GOT3 (cell line): ENCODE measurements at regions not wholly inside any gene's neighbourhood (a gene's known extent, or its start where the extent isn't known, plus 50 kb on each side); places are given as distances from the start of the nearest gene placed in this dataset.

ENCODE experiments used
- DNase-seq: peaks from one replicate; lab custom pipeline; 2025; ENCODE audit warnings: mixed read lengths; lab: John Stamatoyannopoulos, UW

DNA sequence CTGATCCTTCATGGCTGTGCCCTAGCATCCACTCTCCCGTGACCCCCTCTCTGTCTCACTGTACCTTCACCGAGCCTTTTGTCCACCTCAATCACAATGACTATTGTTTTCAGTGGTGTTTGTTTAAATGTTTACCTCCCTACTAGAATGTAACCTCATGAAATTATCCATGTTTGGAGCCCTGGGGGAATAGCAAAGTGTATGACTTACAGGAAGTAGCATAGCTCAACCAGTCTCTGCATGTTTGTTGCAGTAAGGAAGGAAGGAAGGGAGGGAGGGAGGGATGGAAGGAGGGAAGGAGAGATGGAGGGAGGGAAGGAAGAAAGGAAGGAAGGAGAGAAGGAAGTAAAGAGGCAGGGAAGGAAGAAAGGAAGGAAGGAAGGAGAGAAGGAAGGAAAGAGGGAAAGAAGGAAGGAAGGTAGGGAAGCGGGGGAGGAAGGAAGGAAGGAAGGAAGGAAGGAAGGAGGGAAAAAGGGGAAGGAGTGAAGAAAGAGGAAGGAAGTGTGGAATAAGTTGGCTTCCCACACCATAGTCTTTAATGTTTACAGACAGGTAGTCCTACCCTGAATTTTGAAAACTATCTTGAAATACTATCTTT is 421.4 kb downstream of the COG6 start:
- DNase-seq, result no peak

- no peak for DNase-seq
Measured at GRCh38 chr13:40077396-40078027, 422.1 kb downstream of the COG6 start.

DNA sequence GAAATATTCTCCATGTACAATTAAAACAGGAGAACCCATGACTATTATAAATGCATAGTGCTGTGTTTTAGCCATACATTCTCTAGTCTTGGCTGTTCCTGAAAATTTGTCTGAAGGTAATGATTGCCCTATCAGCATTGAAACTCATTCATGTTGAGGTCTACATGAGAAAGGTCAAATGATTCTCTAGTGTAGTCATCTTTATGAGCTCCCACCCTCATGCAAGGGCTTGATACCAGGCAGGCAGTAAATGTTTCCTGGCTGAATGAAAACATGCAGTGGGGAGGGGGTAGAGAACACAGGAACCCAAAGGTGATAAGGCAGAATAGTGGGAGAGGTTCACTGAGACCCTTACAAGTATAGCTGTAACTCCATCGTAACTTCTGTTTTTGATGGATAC is 424.3 kb downstream of the COG6 start:
- no peak for DNase-seq

DNA sequence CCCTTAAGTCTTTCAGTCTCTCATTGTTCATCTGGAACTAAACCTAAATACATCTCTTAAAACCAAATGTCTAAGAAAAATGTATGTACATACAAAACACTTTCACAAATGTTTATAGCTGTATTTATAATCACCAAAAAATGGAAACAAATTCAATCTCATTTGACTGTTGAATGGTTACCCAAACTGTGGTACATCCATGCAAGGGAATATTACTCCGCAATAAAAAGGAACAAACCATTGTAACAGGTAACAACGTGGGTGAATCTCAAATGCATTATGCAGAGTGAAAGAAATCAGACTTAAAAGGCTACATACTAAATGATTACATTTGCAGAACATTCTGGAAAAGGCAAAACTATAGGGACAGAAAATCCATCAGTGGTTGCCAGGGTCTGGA is 425.2 kb downstream of the COG6 start:
- DNase-seq, result no peak

DNA sequence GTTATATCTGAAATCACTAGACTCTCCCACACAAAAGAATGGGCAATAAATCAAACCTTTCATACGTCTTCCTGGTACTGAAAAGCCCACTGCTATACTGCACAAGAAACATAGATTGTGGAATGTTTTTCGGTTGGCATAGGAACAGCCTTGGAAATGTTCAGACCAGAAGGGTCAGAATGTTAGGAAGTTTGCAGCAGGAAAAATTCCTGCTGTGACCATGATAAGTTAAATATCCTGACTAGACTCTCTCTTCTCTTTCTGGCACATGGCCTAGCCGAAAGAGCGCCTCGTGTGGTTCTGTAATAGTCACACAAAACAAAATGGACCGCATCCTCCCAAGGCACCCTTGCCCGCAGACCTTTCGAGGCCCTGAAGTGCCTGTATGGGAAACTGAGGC is 427.2 kb downstream of the COG6 start:
- no peak for DNase-seq

DNA sequence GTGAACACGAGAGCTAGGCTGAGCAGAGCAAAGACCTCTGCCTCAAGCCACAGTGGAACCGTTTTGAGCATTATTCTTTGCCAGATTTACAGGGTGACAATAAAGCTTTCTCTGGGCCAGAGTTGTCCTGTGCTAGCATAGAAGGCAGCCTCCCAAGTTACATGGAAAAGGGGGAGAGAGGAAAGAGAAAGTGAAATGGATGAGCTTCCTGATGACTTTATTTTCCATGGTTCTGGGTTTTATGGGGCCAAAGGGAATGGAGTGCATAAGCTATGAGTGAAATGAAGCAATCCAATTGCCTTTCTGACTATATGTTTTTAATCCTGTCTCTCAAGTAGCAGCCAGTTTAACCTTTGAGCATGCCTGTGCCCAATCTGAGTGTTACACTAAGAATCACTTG is 428.4 kb downstream of the COG6 start:
- no peak for DNase-seq

DNA sequence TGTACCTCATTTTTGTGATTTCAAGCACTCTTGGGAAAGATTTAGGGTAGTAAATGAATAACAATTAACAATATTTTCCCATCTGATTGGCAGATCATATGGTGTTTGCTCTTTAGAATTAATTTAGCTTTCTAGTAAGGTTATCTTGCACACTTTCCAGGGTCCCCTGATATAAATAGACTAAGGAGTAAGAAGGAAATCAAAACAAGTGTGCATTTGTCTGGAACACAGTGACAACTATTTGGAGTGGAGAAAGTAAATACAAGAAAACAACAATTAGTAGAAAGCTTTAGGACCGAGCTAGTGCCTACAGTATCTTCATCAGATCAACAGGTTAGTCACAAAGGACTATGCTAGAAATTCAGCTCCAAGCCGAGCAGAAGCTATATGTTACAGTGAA is 429.5 kb downstream of the COG6 start:
- DNase-seq, result no peak

DNA sequence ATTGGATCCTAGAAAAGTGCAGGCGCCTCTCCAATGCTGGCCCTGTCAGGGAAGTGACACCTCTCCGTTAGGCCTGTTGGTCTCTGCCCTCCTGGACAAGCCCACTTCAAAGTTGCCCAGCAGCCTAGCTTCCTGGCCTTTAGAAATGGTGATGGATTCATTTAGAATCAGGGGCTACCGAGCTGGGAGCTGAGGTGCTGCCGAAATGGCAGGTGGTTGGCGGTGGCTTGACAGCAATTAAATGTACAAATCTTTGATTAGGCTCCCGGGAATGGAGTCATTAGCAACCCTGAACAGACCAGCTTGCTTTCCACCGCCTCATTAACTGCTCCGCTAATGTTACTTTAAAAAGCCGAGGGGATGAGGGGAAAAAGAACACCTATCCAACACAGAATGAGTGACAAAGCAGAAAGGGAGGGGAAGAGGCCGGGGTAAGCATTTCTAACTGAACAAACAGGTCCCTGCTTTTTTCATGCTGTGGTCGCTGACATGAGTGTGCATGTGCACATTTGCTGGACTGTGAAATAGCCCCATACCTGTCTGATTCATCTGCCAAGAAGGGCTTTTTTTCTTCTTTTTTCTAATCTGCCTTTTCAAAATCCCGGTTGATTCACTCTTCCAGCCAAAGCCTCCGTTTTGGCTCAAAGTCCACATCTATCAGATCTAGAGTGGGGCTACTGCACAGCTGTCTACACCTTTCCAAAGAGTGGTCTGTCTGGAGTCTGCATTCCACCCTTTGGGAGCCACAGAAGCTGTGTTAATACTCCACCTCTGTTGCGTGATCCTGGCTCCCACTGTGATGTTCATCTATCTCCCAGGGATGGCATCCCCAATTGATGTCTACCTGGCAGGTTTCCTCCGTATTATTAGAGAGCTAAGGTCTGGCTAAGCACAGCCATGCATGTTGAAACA is 431.9 kb downstream of the COG6 start:
- no peak for DNase-seq

GRCh38 chr13:40094056-40094455 is 438.6 kb downstream of the COG6 start:
- no peak for DNase-seq

DNA sequence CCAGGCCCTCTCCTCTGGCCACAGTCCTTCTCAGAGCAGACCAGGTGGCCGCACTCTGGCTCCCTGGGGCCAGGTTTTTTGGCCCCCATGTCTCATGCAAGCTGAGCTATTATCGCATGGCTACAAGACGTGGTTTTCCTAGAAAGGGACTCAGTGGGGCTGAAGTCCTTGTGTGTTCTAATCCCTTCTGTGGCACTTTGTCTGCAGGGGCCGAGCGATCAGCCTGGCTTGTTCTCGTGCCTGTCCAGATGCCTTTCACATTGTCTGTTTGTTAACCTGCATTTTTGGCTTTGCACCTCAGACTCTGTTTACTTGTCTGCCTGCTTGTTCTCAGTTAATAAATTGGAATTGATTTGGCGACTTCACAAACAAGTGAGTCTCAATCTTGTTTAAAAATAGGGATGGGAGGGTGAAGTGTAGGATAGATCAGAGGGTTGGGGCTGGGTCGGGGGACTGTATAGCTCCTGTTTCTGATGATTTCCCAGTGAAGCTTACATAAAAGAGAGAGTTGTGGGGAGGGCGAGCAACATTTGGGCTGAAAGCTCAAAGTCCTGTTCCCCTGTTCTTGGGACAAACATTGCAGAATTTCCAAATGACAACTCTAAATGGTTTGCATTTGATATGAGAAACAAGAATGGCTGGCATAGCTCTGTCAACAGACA is 440.4 kb downstream of the COG6 start:
- DNase-seq, result no peak

GRCh38 chr13:40096357-40096901 is 441.0 kb downstream of the COG6 start:
- no peak for DNase-seq

- no peak for DNase-seq
Measured at GRCh38 chr13:40098246-40098645, 442.8 kb downstream of the COG6 start.

DNA sequence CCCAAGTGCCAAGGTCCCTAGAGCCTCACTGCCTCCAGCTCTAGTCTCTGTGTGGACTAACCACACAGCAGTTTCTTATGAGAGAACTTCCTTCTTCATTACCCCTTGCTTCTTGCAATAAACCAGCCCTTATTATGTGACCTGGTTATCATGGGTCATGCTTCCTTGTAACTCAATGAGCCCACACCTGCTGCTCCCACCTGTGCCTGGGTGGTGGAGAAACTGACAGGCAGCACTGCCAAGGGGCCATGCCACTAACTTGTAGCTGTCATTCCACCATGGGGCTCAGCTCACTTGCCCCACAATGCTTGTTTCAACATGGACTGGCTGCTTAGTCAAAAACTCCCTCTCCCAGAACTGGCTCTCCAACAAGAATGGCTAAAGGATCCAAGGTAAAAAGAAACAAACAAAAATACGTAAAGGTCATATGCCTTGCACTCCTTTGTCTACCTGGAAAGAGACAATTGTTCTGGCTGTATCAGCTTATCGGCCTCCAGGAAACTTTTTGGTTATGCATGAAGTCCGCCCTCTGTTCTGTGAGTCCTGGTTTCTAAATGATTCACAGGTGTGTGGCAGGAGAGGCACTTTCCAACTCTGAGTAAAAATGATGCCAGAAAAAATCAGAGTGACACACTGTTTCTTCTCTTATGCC is 446.4 kb downstream of the COG6 start:
- no peak for DNase-seq

DNA sequence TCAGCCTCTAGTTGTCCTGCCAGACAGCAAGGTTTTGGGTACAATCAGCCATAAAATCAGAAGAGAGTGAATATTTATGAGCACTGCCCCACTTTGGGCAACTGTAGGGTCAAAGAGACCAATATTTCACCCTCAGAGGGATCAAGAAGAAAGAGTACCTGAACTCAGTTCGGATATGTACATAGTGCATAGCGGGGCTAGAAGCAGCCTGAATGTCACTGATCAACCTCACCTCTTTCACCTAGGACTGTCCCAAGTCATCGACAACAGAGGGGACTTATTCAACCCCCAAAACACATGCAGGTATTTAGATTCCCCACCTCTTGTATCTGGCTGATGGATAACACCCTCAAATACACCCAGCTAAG is 446.9 kb downstream of the COG6 start:
- DNase-seq, result no peak

DNA sequence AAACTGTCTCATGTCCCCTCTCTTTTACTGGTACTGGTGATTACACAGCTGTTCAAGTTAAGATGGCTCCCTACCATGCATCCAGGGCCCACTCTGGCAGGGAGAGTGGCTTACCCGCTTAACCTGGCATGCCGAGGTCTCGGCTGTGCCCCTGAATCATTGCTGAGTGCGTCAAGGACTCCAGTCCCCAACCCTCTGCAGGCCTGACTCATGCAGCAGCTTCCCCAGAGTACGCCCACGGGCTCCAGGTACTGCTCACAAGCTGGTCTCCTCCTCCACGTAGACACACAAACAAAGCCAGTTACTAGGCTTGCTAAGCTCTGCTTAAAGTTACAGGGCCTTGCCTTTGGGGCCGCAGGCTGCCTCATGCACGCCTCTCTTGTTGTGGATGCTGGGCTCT is 447.4 kb downstream of the COG6 start:
- no peak for DNase-seq

DNA sequence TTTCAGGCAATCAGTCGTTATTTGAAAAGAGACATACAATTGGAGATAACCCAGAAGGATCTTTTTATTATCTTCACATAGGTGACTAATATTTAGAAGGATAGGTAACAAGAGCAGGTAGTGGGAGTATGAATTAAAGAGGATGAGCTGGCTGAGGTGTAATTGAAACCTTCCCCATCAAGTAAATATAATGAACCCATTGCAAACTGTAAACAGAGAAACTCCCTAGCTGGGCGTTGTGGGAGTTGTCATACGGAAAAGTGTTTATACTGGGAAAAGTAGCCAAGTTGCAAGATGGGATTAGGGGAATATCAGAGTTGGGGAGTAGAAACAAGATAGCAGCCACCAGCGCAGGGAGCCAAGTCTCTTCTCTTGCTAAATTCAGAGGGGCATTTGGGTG is 448.4 kb downstream of the COG6 start:
- no peak for DNase-seq

GRCh38 chr13:40105231-40105630 is 449.8 kb downstream of the COG6 start:
- no peak for DNase-seq

DNA sequence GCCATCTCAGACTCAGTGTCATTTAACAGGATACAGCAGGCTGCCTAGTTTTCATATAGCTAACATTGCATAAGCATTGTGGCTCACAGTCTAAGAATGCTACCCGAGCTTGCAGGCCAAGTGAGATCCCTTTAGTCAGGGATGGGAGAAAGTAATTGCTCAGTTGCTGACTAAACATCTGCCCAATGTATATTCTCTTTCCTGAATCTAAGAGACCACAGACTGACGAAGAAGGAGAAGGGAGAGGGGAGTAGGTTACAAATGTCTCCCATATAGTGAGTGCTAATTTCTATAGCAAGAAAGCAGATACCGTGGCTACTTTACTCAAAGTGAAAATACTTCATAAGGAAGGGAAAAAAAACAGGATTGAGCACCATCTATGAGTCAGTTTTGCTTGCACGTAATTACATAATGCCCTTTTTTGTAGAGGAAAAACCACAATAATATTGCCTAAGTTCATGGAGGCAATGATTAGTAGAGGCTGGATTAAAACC is 453.9 kb downstream of the COG6 start:
- DNase-seq, result no peak

DNA sequence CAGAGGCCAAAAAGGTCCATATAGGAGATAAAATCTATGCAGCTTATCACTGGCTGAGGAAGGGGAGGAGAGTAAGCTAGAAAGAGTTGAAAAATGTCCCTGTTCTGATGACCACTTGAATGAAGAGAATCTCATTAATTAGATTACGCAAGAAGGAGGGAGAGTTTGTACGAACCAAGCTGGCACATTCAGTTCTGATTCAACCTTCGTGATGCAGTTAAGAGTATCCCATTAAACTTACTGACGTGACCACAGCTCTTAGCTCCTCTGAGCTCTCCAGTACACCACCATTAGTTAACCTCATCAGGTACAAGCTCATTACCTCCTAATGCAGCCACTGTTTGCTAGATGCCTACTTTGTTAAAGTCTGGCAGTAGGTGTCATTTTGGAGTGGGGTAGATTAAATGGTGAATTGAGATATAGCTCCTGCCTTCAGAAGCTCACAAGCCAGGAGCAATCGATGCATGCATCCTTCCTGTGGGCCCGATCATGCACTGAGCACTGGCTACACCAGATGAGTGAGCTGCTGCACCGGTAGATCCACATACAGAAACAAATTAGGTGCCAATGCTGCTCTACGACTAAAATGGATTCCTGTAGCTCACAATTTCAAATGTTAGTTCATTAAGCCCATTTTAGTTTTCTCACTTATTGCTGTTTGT is 458.3 kb downstream of the COG6 start:
- DNase-seq, result no peak

DNA sequence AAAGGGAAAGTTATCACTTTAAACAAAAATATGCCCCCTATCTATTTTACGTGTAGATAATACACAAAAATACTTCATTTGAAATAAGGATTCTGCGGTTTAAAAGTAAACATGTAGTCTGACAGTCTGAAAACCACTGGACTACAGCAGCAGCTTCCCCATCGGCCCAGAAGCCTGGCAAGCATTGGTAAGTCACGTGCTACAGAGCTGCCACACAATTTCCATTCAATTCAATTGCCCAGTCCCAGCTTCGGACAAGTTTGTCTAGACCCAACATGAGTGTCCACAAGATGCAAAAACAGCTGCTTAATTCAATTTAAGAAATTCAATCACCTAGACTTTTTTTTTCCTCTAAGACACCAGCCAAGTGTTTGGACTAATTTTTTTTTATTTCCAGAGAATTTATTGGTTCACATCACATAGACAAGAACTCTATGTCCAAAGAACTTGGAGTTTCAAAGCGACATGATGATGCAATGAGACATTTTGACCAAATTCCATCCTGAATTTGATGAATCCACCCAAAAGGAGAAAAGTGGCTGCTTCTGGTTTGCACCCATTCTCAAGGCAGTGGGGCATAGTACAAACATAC is 458.9 kb downstream of the COG6 start:
- DNase-seq, result no peak

- DNase-seq, result no peak
Measured at GRCh38 chr13:40115426-40115825, 460.0 kb downstream of the COG6 start.
